ENCODE measurements at regions not wholly inside any gene's neighbourhood (a gene's known extent, or its start where the extent isn't known, plus 50 kb on each side); places are given as distances from the start of the nearest gene placed in this dataset.

- DNase-seq = no peak
These were observed 256.5 kb downstream of the C4orf33 start for GRCh38 chr4:129352480-129352879.

- no peak for DNase-seq
These were observed 257.5 kb downstream of the C4orf33 start for GRCh38 chr4:129353490-129353889.

GRCh38 chr4:129355031-129355430 lies 259.1 kb downstream of the C4orf33 start:
- no peak for DNase-seq

- no peak for DNase-seq
These were observed 259.6 kb downstream of the C4orf33 start for GRCh38 chr4:129355516-129355915.

- DNase-seq = no peak
These were observed 262.6 kb downstream of the C4orf33 start for GRCh38 chr4:129358571-129358970.

- no peak for DNase-seq
These were observed 263.5 kb downstream of the C4orf33 start for GRCh38 chr4:129359461-129359860.

- peak; percentile 14 for DNase-seq
These were observed 266.8 kb downstream of the C4orf33 start for GRCh38 chr4:129362691-129363274.

GRCh38 chr4:129364747-129365452 lies 268.9 kb downstream of the C4orf33 start:
- no peak for DNase-seq

- no peak for DNase-seq
These were observed 273.5 kb downstream of the C4orf33 start for GRCh38 chr4:129369361-129370010.

- no peak for DNase-seq
These were observed 275.1 kb downstream of the C4orf33 start for GRCh38 chr4:129371065-129371464.

- DNase-seq = no peak
These were observed 276.0 kb downstream of the C4orf33 start for GRCh38 chr4:129371926-129372325.

- DNase-seq = no peak
These were observed 281.3 kb downstream of the C4orf33 start for GRCh38 chr4:129377131-129377845.

GRCh38 chr4:129378364-129378763 lies 282.4 kb downstream of the C4orf33 start:
- no peak for DNase-seq

GRCh38 chr4:129379429-129379828 lies 283.5 kb downstream of the C4orf33 start:
- DNase-seq = no peak

GRCh38 chr4:129384974-129385373 lies 289.0 kb downstream of the C4orf33 start:
- DNase-seq = no peak

GRCh38 chr4:129387666-129388065 lies 291.7 kb downstream of the C4orf33 start:
- no peak for DNase-seq

- DNase-seq = no peak
These were observed 298.0 kb downstream of the C4orf33 start for GRCh38 chr4:129393976-129394375.

GRCh38 chr4:129394635-129395034 lies 298.7 kb downstream of the C4orf33 start:
- DNase-seq = no peak

GRCh38 chr4:129403848-129404247 lies 307.9 kb downstream of the C4orf33 start:
- DNase-seq = no peak

GRCh38 chr4:129410115-129410514 lies 314.2 kb downstream of the C4orf33 start:
- DNase-seq = no peak

- DNase-seq = no peak
These were observed 319.1 kb downstream of the C4orf33 start for GRCh38 chr4:129415004-129415403.

GRCh38 chr4:129420637-129421036 lies 324.7 kb downstream of the C4orf33 start:
- DNase-seq = no peak

GRCh38 chr4:129422277-129422676 lies 326.3 kb downstream of the C4orf33 start:
- DNase-seq = no peak

- no peak for DNase-seq
These were observed 332.5 kb downstream of the C4orf33 start for GRCh38 chr4:129428454-129428853.

Measured in activated gamma-delta T cell treated with Interleukin-2 at 50 U/mL for 16 hours (primary cell).